ENCODE measurements at regions not wholly inside any gene's neighbourhood (a gene's known extent, or its start where the extent isn't known, plus 50 kb on each side); places are given as distances from the start of the nearest gene placed in this dataset.

- no peaks in the 10 kb centered on the region for H3K9me3 ChIP-seq (replicated peaks)
- intact Hi-C loops (cut with micrococcal nuclease), result loop anchor here (10.0 kb wide), 1 partner anchor 92 kb away; no protein-coding TSS in a partner anchor
- peaks cover 3% of the 10 kb centered on the region for H3K36me3 ChIP-seq
- TF ChIP-seq, protein P1, sequence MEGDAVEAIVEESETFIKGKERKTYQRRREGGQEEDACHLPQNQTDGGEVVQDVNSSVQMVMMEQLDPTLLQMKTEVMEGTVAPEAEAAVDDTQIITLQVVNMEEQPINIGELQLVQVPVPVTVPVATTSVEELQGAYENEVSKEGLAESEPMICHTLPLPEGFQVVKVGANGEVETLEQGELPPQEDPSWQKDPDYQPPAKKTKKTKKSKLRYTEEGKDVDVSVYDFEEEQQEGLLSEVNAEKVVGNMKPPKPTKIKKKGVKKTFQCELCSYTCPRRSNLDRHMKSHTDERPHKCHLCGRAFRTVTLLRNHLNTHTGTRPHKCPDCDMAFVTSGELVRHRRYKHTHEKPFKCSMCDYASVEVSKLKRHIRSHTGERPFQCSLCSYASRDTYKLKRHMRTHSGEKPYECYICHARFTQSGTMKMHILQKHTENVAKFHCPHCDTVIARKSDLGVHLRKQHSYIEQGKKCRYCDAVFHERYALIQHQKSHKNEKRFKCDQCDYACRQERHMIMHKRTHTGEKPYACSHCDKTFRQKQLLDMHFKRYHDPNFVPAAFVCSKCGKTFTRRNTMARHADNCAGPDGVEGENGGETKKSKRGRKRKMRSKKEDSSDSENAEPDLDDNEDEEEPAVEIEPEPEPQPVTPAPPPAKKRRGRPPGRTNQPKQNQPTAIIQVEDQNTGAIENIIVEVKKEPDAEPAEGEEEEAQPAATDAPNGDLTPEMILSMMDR (IDR thresholded peaks at IDR 0.05; ENCODE audit: borderline replicate concordance), result no peak
- H3K27ac ChIP-seq (replicated peaks), result peak overlapping the region; percentile 97
- H3K4me3 ChIP-seq, result peak overlapping the region; percentile 84
- H3K4me1 ChIP-seq, result peaks cover 71% of the 10 kb centered on the region
- DNase-seq, result no peak
- H3K27me3 ChIP-seq (ENCODE audit: low read depth), result no peaks in the 10 kb centered on the region
These were observed 70.5 kb upstream of the MAP4 start for GRCh38 chr3:48086705-48087104.

DNA sequence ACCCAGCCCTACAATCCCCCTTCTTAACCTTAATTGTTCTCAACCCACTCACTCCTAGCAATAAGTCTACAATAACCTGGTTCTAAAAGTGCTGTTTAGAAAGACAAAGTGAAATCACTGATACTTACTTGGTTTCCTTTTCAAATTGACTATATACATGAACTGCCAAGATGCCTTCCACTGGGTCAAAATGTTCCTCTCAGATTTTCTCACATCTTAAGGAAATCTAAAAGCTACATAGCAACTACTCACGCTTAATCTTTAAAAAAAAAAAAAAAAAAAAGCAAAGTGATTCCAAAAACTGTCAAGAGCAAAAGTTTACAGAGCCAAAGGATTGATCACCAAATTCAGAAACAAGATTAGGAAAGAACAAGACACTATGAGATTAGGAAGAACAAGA is 68.7 kb upstream of the MAP4 start:
- Histone ChIP-seq H3K9me3 (replicated peaks) (no peaks in the 10 kb centered on the region), H3K27ac (replicated peaks) (peak overlapping the region; percentile 97), H3K4me3 (no peak overlapping the region), H3K27me3 (ENCODE audit: low read depth) (no peaks in the 10 kb centered on the region), H3K36me3 (peaks cover 3% of the 10 kb centered on the region), H3K4me1 (peaks cover 87% of the 10 kb centered on the region)
- TF ChIP-seq, protein P1 (IDR thresholded peaks at IDR 0.05; ENCODE audit: borderline replicate concordance), result no peak
- intact Hi-C loops (cut with micrococcal nuclease), result loop anchor here (10.0 kb wide), 1 partner anchor 90 kb away; no protein-coding TSS in a partner anchor
- no peak for DNase-seq

DNA sequence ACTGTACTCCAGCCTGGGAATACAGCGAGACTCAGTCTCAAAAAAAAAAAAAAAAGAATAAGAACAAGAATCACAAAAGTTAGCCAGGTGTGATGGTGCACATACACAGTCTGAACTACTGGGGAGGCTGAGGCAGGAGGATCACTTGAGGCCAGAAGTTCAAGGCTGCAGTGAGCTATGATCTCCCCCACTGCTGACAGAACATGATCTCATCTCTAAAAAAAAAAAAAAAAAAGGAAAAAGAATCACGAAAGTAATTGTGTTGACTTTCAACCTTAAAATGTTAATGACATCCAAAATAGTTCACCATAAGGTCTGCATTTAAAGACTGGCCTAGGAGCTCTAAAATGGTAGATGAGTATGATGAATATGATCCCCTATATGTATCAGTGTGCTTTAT is 68.0 kb upstream of the MAP4 start:
- peaks cover 3% of the 10 kb centered on the region for H3K36me3 ChIP-seq
- no peaks in the 10 kb centered on the region for H3K27me3 ChIP-seq (ENCODE audit: low read depth)
- peak overlapping the region; percentile 97 for H3K27ac ChIP-seq (replicated peaks)
- DNase-seq, result no peak
- intact Hi-C loops (cut with micrococcal nuclease), result loop anchor here (10.0 kb wide), 1 partner anchor 89 kb away; no protein-coding TSS in a partner anchor
- no peaks in the 10 kb centered on the region for H3K9me3 ChIP-seq (replicated peaks)
- H3K4me1 ChIP-seq, result peaks cover 88% of the 10 kb centered on the region
- TF ChIP-seq, protein P1 (IDR thresholded peaks at IDR 0.05; ENCODE audit: borderline replicate concordance), result no peak
- H3K4me3 ChIP-seq, result no peak overlapping the region

- TF ChIP-seq, protein P1 (IDR thresholded peaks at IDR 0.05; ENCODE audit: borderline replicate concordance), result no peak
- no peak for DNase-seq
- intact Hi-C loops (cut with micrococcal nuclease), result loop anchor here (10.0 kb wide), 1 partner anchor 88 kb away; no protein-coding TSS in a partner anchor
- Histone ChIP-seq H3K4me1 (peaks cover 97% of the 10 kb centered on the region), H3K27me3 (ENCODE audit: low read depth) (no peaks in the 10 kb centered on the region), H3K27ac (replicated peaks) (peak overlapping the region; percentile 3), H3K4me3 (no peak overlapping the region), H3K9me3 (replicated peaks) (no peaks in the 10 kb centered on the region), H3K36me3 (peaks cover 3% of the 10 kb centered on the region)
These were observed 66.5 kb upstream of the MAP4 start for GRCh38 chr3:48082580-48083184.

GRCh38 chr3:48077815-48078214 is 61.6 kb upstream of the MAP4 start:
- peaks cover 83% of the 10 kb centered on the region for H3K4me1 ChIP-seq
- H3K4me3 ChIP-seq, result no peak overlapping the region
- no peaks in the 10 kb centered on the region for H3K27me3 ChIP-seq (ENCODE audit: low read depth)
- DNase-seq, result no peak
- intact Hi-C loops (cut with micrococcal nuclease), result no loop called here
- TF ChIP-seq, protein P1 (IDR thresholded peaks at IDR 0.05; ENCODE audit: borderline replicate concordance), result no peak
- H3K27ac ChIP-seq (replicated peaks), result peak overlapping the region; percentile 22
- H3K9me3 ChIP-seq (replicated peaks), result no peaks in the 10 kb centered on the region
- no peaks in the 10 kb centered on the region for H3K36me3 ChIP-seq

All from left ventricle myocardium inferior (tissue), 1 donor.